DND-41 (cell line): ENCODE measurements at regions not wholly inside any gene's neighbourhood (a gene's known extent, or its start where the extent isn't known, plus 50 kb on each side); places are given as distances from the start of the nearest gene placed in this dataset.

Source experiments
- ATAC-seq: fragments of 200-7000 bp; cut with Tn5 transposase; 3 replicates; pipeline ENCODE4 v1.9.1; 2021; ENCODE audit warnings: low read depth; ENCODE audit not compliant: insufficient read depth
- DNase-seq: peaks from one replicate; pipeline ENCODE4 v3.0.0-alpha.2; 2020
- H2AFZ ChIP-seq: 2 replicates; pipeline ENCODE4 v1.6.0; 2012; ENCODE audit warnings: low read depth, low read length
- H3K27ac ChIP-seq: 2 replicates; pipeline ENCODE4 v1.5.1; 2012; ENCODE audit warnings: low read length, inconsistent platforms
- H3K27me3 ChIP-seq: fragments of 200-600 bp; sonication (generic); 2 replicates; pipeline ENCODE4 v1.6.0; 2012; ENCODE audit warnings: low read length, mild to moderate bottlenecking, inconsistent platforms; ENCODE audit not compliant: insufficient read depth, poor library complexity
- H3K36me3 ChIP-seq: 2 replicates; pipeline ENCODE4 v1.5.1; 2012; ENCODE audit warnings: low read length, inconsistent platforms; ENCODE audit not compliant: insufficient read depth
- H3K4me1 ChIP-seq: 2 replicates; pipeline ENCODE4 v1.5.1; 2012; ENCODE audit warnings: mild to moderate bottlenecking, low read length; ENCODE audit not compliant: insufficient read depth
- H3K4me2 ChIP-seq: 2 replicates; pipeline ENCODE4 v1.6.0; 2012; ENCODE audit warnings: mild to moderate bottlenecking, moderate library complexity, low read length, inconsistent platforms; ENCODE audit not compliant: insufficient read depth
- H3K4me3 ChIP-seq, 2 experiments: fragments of 200-600 bp in 1 of 2; shearing (Covaris generic) in 1 of 2; 2 replicates each; pipeline ENCODE4 v1.5.1; 2012 to 2016; ENCODE audit warnings: inconsistent platforms in 2 of 2, low read length in 2 of 2, mild to moderate bottlenecking in 2 of 2, low read depth in 1 of 2, moderate library complexity in 1 of 2
- H3K79me2 ChIP-seq: 2 replicates; pipeline ENCODE4 v1.6.0; 2012; ENCODE audit warnings: low read length, inconsistent platforms; ENCODE audit not compliant: insufficient read depth
- H3K9ac ChIP-seq: 2 replicates; pipeline ENCODE4 v1.6.0; 2012; ENCODE audit warnings: low read depth, mild to moderate bottlenecking, inconsistent platforms, low read length, moderate library complexity
- H3K9me3 ChIP-seq: 2 replicates; pipeline ENCODE4 v1.5.1; 2012; ENCODE audit warnings: low read length, moderate library complexity, mild to moderate bottlenecking, inconsistent platforms; ENCODE audit not compliant: insufficient read depth, severe bottlenecking
- H4K20me1 ChIP-seq: 2 replicates; pipeline ENCODE4 v1.6.0; 2012; ENCODE audit warnings: low read length; ENCODE audit not compliant: insufficient read depth
- CTCF ChIP-seq: IDR thresholded peaks from 2 replicates; pipeline ENCODE4 v1.5.1; 2012; ENCODE audit warnings: borderline replicate concordance, low read length, moderate library complexity, mild to moderate bottlenecking; ENCODE audit not compliant: poor library complexity, severe bottlenecking; ENCODE audit errors: extremely low read depth
- EZH2 ChIP-seq: IDR thresholded peaks from 3 replicates; pipeline ENCODE4 v1.6.1; 2012; ENCODE audit warnings: borderline replicate concordance, low read depth, mild to moderate bottlenecking, moderate library complexity, low read length, inconsistent platforms; ENCODE audit not compliant: severe bottlenecking

- no peaks in the 10 kb centered on the region for H3K4me1 ChIP-seq
- peaks cover 6% of the 10 kb centered on the region for H3K27me3 ChIP-seq
- no peaks in the 10 kb centered on the region for H3K79me2 ChIP-seq
- no peak overlapping the region for H2AFZ ChIP-seq
- no peaks in the 10 kb centered on the region for H3K36me3 ChIP-seq
- no peaks in the 10 kb centered on the region for H3K9me3 ChIP-seq
- H3K9ac ChIP-seq, result no peak overlapping the region
- H3K4me2 ChIP-seq, result no peak overlapping the region
- no peak for DNase-seq
- H3K4me3 ChIP-seq, result no peak overlapping the region
- H4K20me1 ChIP-seq, result no peaks in the 10 kb centered on the region
- no peak for ATAC-seq
- TF ChIP-seq CTCF (no peak), EZH2 (no peak)
- H3K27ac ChIP-seq, result no peak overlapping the region
Observed at GRCh38 chr22:27022274-27022895, 365.0 kb downstream of the MIAT start.

GRCh38 chr22:27022896-27023361, 365.5 kb downstream of the MIAT start:
- no peak overlapping the region for H2AFZ ChIP-seq
- H3K79me2 ChIP-seq, result no peaks in the 10 kb centered on the region
- no peaks in the 10 kb centered on the region for H4K20me1 ChIP-seq
- TF ChIP-seq CTCF (no peak), EZH2 (no peak)
- H3K4me1 ChIP-seq, result no peaks in the 10 kb centered on the region
- no peak overlapping the region for H3K4me3 ChIP-seq
- H3K27me3 ChIP-seq, result peaks cover 6% of the 10 kb centered on the region
- no peak for DNase-seq
- no peak overlapping the region for H3K9ac ChIP-seq
- no peak overlapping the region for H3K27ac ChIP-seq
- H3K36me3 ChIP-seq, result no peaks in the 10 kb centered on the region
- no peaks in the 10 kb centered on the region for H3K9me3 ChIP-seq
- H3K4me2 ChIP-seq, result no peak overlapping the region
- ATAC-seq, result no peak

- Histone ChIP-seq H3K36me3 (no peaks in the 10 kb centered on the region), H4K20me1 (no peaks in the 10 kb centered on the region), H3K4me3 (no peak overlapping the region), H2AFZ (no peak overlapping the region), H3K9me3 (no peaks in the 10 kb centered on the region), H3K27ac (no peak overlapping the region), H3K79me2 (no peaks in the 10 kb centered on the region), H3K4me1 (no peaks in the 10 kb centered on the region), H3K9ac (no peak overlapping the region), H3K4me2 (no peak overlapping the region), H3K27me3 (peaks cover 6% of the 10 kb centered on the region)
- no peak for DNase-seq
- ATAC-seq, result no peak
- no peak for TF ChIP-seq EZH2
Observed at GRCh38 chr22:27023591-27023990, 366.2 kb downstream of the MIAT start.

- ATAC-seq (no peak), DNase-seq (no peak)
- Histone ChIP-seq H3K79me2 (no peaks in the 10 kb centered on the region), H3K27ac (no peak overlapping the region), H3K4me1 (no peaks in the 10 kb centered on the region), H3K27me3 (peaks cover 6% of the 10 kb centered on the region), H3K9me3 (no peaks in the 10 kb centered on the region), H3K4me3 (no peak overlapping the region), H3K4me2 (no peak overlapping the region), H2AFZ (no peak overlapping the region), H4K20me1 (no peaks in the 10 kb centered on the region), H3K9ac (no peak overlapping the region), H3K36me3 (no peaks in the 10 kb centered on the region)
- TF ChIP-seq CTCF, result no peak
- no peak for TF ChIP-seq EZH2
Observed at GRCh38 chr22:27024982-27025381, 367.6 kb downstream of the MIAT start.
